Prostate gland (tissue), 2 donors: ENCODE measurements at regions not wholly inside any gene's neighbourhood (a gene's known extent, or its start where the extent isn't known, plus 50 kb on each side); places are given as distances from the start of the nearest gene placed in this dataset.
"Not testable (repeated sequence)": the region's sequence is repeated elsewhere in the genome, so short reads cannot be mapped to it uniquely, and the experiment has no call there.

Experiments
- POLR2AphosphoS5 ChIP-seq: sonication (generic); formaldehyde crosslinking; IDR thresholded peaks from one replicate; pipeline ENCODE4 v1.6.1; 2017; ENCODE audit warnings: antibody characterized with exemption
- TF ChIP-seq, protein P1 (sequence below), 4 experiments: fragments of 200-600 bp in 2 of 4; fragments of 450-650 bp in 2 of 4; sonication (generic) in 2 of 4; IDR thresholded peaks; 1 replicate in 3 of 4; 2 replicates in 1 of 4; pipeline ENCODE4 v1.5.1; 2016 to 2019; ENCODE audit warnings: antibody characterized with exemption in 4 of 4, mild to moderate bottlenecking in 2 of 4, moderate library complexity in 2 of 4

DNA sequence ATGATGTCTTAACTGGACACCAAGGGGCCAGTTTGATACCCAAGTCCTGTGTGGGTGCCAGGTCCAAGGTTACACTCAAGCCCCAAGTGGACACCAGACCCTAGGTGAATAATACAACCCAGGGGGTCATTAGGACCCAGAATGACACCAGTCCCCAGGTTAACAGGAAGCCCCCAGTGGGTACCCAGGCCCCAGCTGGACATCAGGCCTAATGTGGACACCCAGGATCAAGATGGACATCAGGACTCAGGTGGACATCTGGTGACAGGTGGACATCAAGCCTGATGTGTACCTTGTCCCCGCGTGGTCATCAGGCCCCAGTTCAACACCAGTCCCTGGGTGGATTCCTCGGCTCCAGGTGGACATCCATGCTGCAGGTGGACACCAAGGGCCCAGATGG is 1273.0 kb downstream of the FOXD4L5 start:
- TF ChIP-seq, protein P1, sequence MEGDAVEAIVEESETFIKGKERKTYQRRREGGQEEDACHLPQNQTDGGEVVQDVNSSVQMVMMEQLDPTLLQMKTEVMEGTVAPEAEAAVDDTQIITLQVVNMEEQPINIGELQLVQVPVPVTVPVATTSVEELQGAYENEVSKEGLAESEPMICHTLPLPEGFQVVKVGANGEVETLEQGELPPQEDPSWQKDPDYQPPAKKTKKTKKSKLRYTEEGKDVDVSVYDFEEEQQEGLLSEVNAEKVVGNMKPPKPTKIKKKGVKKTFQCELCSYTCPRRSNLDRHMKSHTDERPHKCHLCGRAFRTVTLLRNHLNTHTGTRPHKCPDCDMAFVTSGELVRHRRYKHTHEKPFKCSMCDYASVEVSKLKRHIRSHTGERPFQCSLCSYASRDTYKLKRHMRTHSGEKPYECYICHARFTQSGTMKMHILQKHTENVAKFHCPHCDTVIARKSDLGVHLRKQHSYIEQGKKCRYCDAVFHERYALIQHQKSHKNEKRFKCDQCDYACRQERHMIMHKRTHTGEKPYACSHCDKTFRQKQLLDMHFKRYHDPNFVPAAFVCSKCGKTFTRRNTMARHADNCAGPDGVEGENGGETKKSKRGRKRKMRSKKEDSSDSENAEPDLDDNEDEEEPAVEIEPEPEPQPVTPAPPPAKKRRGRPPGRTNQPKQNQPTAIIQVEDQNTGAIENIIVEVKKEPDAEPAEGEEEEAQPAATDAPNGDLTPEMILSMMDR (IDR thresholded peaks at IDR 0.05) = not testable (repeated sequence)
- not testable (repeated sequence) for TF ChIP-seq POLR2AphosphoS5
